Esophagus squamous epithelium (tissue), 4 donors: ENCODE measurements at regions not wholly inside any gene's neighbourhood (a gene's known extent, or its start where the extent isn't known, plus 50 kb on each side); places are given as distances from the start of the nearest gene placed in this dataset.

Experiments
- POLR2A ChIP-seq, 4 donors: fragments of 450-650 bp; IDR thresholded peaks; one replicate each; pipeline ENCODE4 v1.6.1; 2017; ENCODE audit warnings: antibody characterized with exemption in 4 of 4, mild to moderate bottlenecking in 4 of 4, moderate library complexity in 3 of 4
- TF ChIP-seq, protein P1 (sequence below), 6 experiments: fragments of 450-650 bp in 4 of 6; fragments of 200-600 bp in 2 of 6; sonication (generic) in 2 of 6; IDR thresholded peaks; one replicate each; pipeline ENCODE4 v1.5.1; 2016 to 2019; ENCODE audit warnings: antibody characterized with exemption in 6 of 6, mild to moderate bottlenecking in 4 of 6, moderate library complexity in 4 of 6

DNA sequence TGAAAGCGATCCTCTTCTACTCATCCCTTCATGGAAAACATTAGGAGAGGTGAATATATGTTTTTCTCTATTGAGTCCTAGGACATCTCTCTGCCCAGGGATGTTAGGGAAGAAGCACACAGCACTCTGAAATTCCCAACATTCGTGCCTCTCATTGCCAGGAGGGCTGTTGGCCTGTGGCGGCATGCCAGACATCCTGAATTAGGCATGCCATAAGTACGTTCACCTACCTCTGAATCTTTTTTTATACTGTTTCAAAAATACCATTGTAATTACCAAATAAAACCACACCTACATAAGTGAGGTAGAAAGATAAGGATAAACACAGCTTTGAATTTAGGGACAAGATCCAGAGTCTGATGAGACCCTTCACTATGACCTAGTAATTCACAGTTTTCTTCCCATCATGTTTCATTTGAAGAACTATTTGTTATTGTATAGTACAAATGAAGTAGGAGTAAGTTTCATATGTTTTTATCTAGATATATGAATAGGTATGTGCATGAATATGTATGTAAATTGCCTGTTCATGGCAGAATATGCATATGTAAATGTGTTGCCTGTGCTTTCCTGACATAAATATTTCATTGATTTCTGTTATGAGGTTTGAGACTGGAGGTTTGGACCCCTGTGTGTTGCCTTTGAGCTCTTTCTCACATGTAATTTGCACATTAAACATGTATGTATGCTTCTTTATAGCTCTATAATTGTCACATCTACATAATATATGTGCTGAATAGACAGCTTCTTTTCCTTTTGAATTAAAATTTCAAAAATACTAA, 66.6 kb upstream of the STAM2 start:
- TF ChIP-seq, protein P1, sequence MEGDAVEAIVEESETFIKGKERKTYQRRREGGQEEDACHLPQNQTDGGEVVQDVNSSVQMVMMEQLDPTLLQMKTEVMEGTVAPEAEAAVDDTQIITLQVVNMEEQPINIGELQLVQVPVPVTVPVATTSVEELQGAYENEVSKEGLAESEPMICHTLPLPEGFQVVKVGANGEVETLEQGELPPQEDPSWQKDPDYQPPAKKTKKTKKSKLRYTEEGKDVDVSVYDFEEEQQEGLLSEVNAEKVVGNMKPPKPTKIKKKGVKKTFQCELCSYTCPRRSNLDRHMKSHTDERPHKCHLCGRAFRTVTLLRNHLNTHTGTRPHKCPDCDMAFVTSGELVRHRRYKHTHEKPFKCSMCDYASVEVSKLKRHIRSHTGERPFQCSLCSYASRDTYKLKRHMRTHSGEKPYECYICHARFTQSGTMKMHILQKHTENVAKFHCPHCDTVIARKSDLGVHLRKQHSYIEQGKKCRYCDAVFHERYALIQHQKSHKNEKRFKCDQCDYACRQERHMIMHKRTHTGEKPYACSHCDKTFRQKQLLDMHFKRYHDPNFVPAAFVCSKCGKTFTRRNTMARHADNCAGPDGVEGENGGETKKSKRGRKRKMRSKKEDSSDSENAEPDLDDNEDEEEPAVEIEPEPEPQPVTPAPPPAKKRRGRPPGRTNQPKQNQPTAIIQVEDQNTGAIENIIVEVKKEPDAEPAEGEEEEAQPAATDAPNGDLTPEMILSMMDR (IDR thresholded peaks at IDR 0.05), result no peak
- no peak for TF ChIP-seq POLR2A (IDR thresholded peaks at IDR 0.05)
